Fibroblast of lung (primary cell): ENCODE measurements at regions not wholly inside any gene's neighbourhood (a gene's known extent, or its start where the extent isn't known, plus 50 kb on each side); places are given as distances from the start of the nearest gene placed in this dataset.

ENCODE experiments used
- DNase-seq, 2 donors: peaks; one replicate each; pipeline versions ENCODE4 v3.0.0 to v3.0.0-alpha.2; 2010; ENCODE audit warnings: low read depth in 2 of 2
- H2AFZ ChIP-seq: 2 replicates; pipeline ENCODE4 v1.5.1; 2012; ENCODE audit warnings: low read length, control low read depth, inconsistent platforms
- H3K27ac ChIP-seq: 2 replicates; pipeline ENCODE4 v1.5.1; 2011; ENCODE audit warnings: low read length, control low read depth; ENCODE audit not compliant: insufficient read depth
- H3K27me3 ChIP-seq: 2 replicates; pipeline ENCODE4 v1.5.1; 2011; ENCODE audit warnings: mild to moderate bottlenecking, low read length; ENCODE audit not compliant: control insufficient read depth, insufficient read depth
- H3K36me3 ChIP-seq: 2 replicates; pipeline ENCODE4 v1.5.1; 2011; ENCODE audit warnings: low read length; ENCODE audit not compliant: control insufficient read depth, insufficient read depth
- H3K4me1 ChIP-seq: 2 replicates; pipeline ENCODE4 v1.5.1; 2011; ENCODE audit warnings: low read length; ENCODE audit not compliant: control insufficient read depth, insufficient read depth; ENCODE audit errors: extremely low read depth
- H3K4me2 ChIP-seq: 2 replicates; pipeline ENCODE4 v1.5.1; 2011; ENCODE audit warnings: low read length, control low read depth; ENCODE audit not compliant: insufficient read depth; ENCODE audit errors: extremely low read depth
- H3K4me3 ChIP-seq, 4 experiments: fragments of 200-600 bp in 1 of 4; sonication (generic) in 1 of 4; replicated peaks in 1 of 4; 2 replicates each; pipeline ENCODE4 v1.5.1; 2011 to 2016; ENCODE audit warnings: low read length in 4 of 4, low read depth in 3 of 4, mild to moderate bottlenecking in 3 of 4, control low read depth in 2 of 4, inconsistent platforms in 1 of 4, mixed read lengths in 1 of 4; ENCODE audit not compliant: insufficient read depth in 1 of 4; ENCODE audit errors: control extremely low read depth in 1 of 4
- H3K79me2 ChIP-seq: 2 replicates; pipeline ENCODE4 v1.5.1; 2012; ENCODE audit warnings: mild to moderate bottlenecking, low read length, inconsistent platforms; ENCODE audit not compliant: control insufficient read depth, insufficient read depth
- H3K9ac ChIP-seq: 2 replicates; pipeline ENCODE4 v1.5.1; 2011; ENCODE audit warnings: mild to moderate bottlenecking, low read length, control low read depth; ENCODE audit not compliant: insufficient read depth
- H3K9me3 ChIP-seq: 2 replicates; pipeline ENCODE4 v1.5.1; 2012; ENCODE audit warnings: low read depth, low read length; ENCODE audit not compliant: control insufficient read depth, insufficient read depth
- H4K20me1 ChIP-seq: 2 replicates; pipeline ENCODE4 v1.5.1; 2011; ENCODE audit warnings: low read length; ENCODE audit not compliant: control insufficient read depth, insufficient read depth; ENCODE audit errors: extremely low read depth
- CTCF ChIP-seq, 2 donors: IDR thresholded peaks in 1 of 2; conservative IDR thresholded peaks in 1 of 2; 1 replicate in 1 of 2; 2 replicates in 1 of 2; pipeline ENCODE4 v1.5.1; 2011 to 2012; ENCODE audit warnings: low read length in 2 of 2, control low read depth in 1 of 2, inconsistent platforms in 1 of 2, low read depth in 1 of 2, mild to moderate bottlenecking in 1 of 2
- EZH2 ChIP-seq: IDR thresholded peaks from 2 replicates; pipeline ENCODE4 v1.5.1; 2012; ENCODE audit warnings: low read length, control low read depth, mild to moderate bottlenecking; ENCODE audit errors: missing control alignments

- Histone ChIP-seq H3K27ac (no peak overlapping the region), H3K9ac (no peak overlapping the region), H3K79me2 (no peaks in the 10 kb centered on the region), H3K4me1 (no peaks in the 10 kb centered on the region), H3K36me3 (no peaks in the 10 kb centered on the region), H3K9me3 (no peaks in the 10 kb centered on the region), H3K4me3 (no peak overlapping the region), H3K4me2 (no peak overlapping the region), H3K27me3 (no peaks in the 10 kb centered on the region), H4K20me1 (no peaks in the 10 kb centered on the region), H2AFZ (no peak overlapping the region)
- peak in 1 of 2 donors; percentile 64 for DNase-seq
- TF ChIP-seq CTCF (conservative IDR thresholded peaks at IDR 0.05 in 1 of 2, IDR thresholded peaks at IDR 0.05 in 1 of 2; ENCODE audit: low read depth in 1 of 2, low read length in 2 of 2) (no peak), EZH2 (no peak)
Observed at GRCh38 chr7:46170792-46171191, 249.7 kb upstream of the IGFBP3 start.

- TF ChIP-seq EZH2 (no peak), CTCF (conservative IDR thresholded peaks at IDR 0.05 in 1 of 2, IDR thresholded peaks at IDR 0.05 in 1 of 2; ENCODE audit: low read depth in 1 of 2, low read length in 2 of 2) (no peak)
- no peak for DNase-seq
- H2AFZ ChIP-seq, result no peak overlapping the region
- H3K9me3 ChIP-seq, result no peaks in the 10 kb centered on the region
- H4K20me1 ChIP-seq, result no peaks in the 10 kb centered on the region
- H3K4me2 ChIP-seq, result no peak overlapping the region
- H3K9ac ChIP-seq, result no peak overlapping the region
- H3K27ac ChIP-seq, result no peak overlapping the region
- no peaks in the 10 kb centered on the region for H3K36me3 ChIP-seq
- H3K4me3 ChIP-seq, result no peak overlapping the region
- no peaks in the 10 kb centered on the region for H3K4me1 ChIP-seq
- H3K27me3 ChIP-seq, result no peaks in the 10 kb centered on the region
- no peaks in the 10 kb centered on the region for H3K79me2 ChIP-seq
Observed at GRCh38 chr7:46170021-46170420, 248.9 kb upstream of the IGFBP3 start.

- no peaks in the 10 kb centered on the region for H3K4me1 ChIP-seq
- H3K27ac ChIP-seq, result no peak overlapping the region
- no peak for DNase-seq
- no peaks in the 10 kb centered on the region for H3K9me3 ChIP-seq
- H3K27me3 ChIP-seq, result no peaks in the 10 kb centered on the region
- H3K9ac ChIP-seq, result no peak overlapping the region
- H4K20me1 ChIP-seq, result no peaks in the 10 kb centered on the region
- H2AFZ ChIP-seq, result no peak overlapping the region
- no peak overlapping the region for H3K4me2 ChIP-seq
- no peak overlapping the region for H3K4me3 ChIP-seq
- H3K79me2 ChIP-seq, result no peaks in the 10 kb centered on the region
- TF ChIP-seq EZH2, result no peak
- no peak for TF ChIP-seq CTCF (conservative IDR thresholded peaks at IDR 0.05 in 1 of 2, IDR thresholded peaks at IDR 0.05 in 1 of 2; ENCODE audit: low read depth in 1 of 2, low read length in 2 of 2)
- H3K36me3 ChIP-seq, result no peaks in the 10 kb centered on the region
Observed at GRCh38 chr7:46169384-46169755, 248.3 kb upstream of the IGFBP3 start.
